H1 (cell line): ENCODE measurements at regions not wholly inside any gene's neighbourhood (a gene's known extent, or its start where the extent isn't known, plus 50 kb on each side); places are given as distances from the start of the nearest gene placed in this dataset.

Experiments used
- CTCF ChIA-PET: fragments of 300-600 bp; sonication (Branson Sonifier 250); formaldehyde crosslinking; loops from one replicate; lab custom pipeline; 2021; ENCODE audit not compliant: partially characterized antibody; lab: Charles Lee
- POLR2A ChIA-PET: fragments of 300-600 bp; sonication (Branson Sonifier 250); formaldehyde crosslinking; loops from one replicate; lab custom pipeline; 2021; ENCODE audit warnings: inconsistent platforms; ENCODE audit not compliant: partially characterized antibody; lab: Charles Lee
- DNase-seq, 2 experiments: peaks; one replicate each; pipeline versions ENCODE4 v3.0.0 to v3.0.0-alpha.2; 2010 to 2022; ENCODE audit warnings: low spot score in 2 of 2, low read depth in 1 of 2, mixed read lengths in 1 of 2
- FAIRE-seq: peaks from 2 replicates; lab custom pipeline; 2011; peaks lifted over from hg19 to GRCh38; lab: Jason Lieb, UNC
- H2AFZ ChIP-seq: 2 replicates; pipeline ENCODE4 v1.8.1; 2012; ENCODE audit warnings: low read length, inconsistent platforms
- H2AK5ac ChIP-seq: 2 replicates; pipeline ENCODE4 v1.6.1; 2013; ENCODE audit warnings: low read depth, low read length
- H2BK120ac ChIP-seq: replicated peaks from 2 replicates; pipeline ENCODE3; 2013; ENCODE audit warnings: low read depth, low read length, inconsistent platforms
- H2BK12ac ChIP-seq: 2 replicates; pipeline ENCODE4 v1.6.1; 2013; ENCODE audit warnings: low read depth, low read length
- H2BK15ac ChIP-seq: 2 replicates; pipeline ENCODE4 v1.6.1; 2013; ENCODE audit warnings: low read length
- H2BK20ac ChIP-seq: 2 replicates; pipeline ENCODE4 v1.6.1; 2013; ENCODE audit warnings: low read length
- H2BK5ac ChIP-seq: 2 replicates; pipeline ENCODE4 v1.6.1; 2013; ENCODE audit warnings: low read depth, low read length
- H3K14ac ChIP-seq: 2 replicates; pipeline ENCODE4 v1.6.1; 2013; ENCODE audit warnings: inconsistent platforms; ENCODE audit not compliant: insufficient read length
- H3K18ac ChIP-seq: 2 replicates; pipeline ENCODE4 v1.6.1; 2013; ENCODE audit warnings: low read length; ENCODE audit errors: extremely low read depth
- H3K23ac ChIP-seq: 2 replicates; pipeline ENCODE4 v1.6.1; 2013; ENCODE audit warnings: inconsistent platforms; ENCODE audit not compliant: insufficient read length
- H3K23me2 ChIP-seq: 2 replicates; pipeline ENCODE4 v1.6.1; 2013; ENCODE audit warnings: low read depth, low read length
- H3K27ac ChIP-seq: 2 replicates; pipeline ENCODE4 v1.6.1; 2011; ENCODE audit warnings: low read depth, low read length, inconsistent platforms
- H3K27me3 ChIP-seq, 4 experiments: replicated peaks in 1 of 4; 1 replicate in 1 of 4; 2 replicates in 3 of 4; pipeline versions ENCODE4 v1.6.1 to v1.8.1; 2011 to 2013; ENCODE audit warnings: low read length in 3 of 4, mild to moderate bottlenecking in 3 of 4, inconsistent platforms in 2 of 4, mixed read lengths in 2 of 4, moderate library complexity in 1 of 4; ENCODE audit not compliant: control insufficient read depth in 3 of 4, insufficient read depth in 3 of 4; ENCODE audit errors: extremely low read depth in 1 of 4
- H3K36me3 ChIP-seq, 4 experiments: 2 replicates each; pipeline versions ENCODE4 v1.6.1 to v1.8.1; 2011 to 2013; ENCODE audit warnings: mild to moderate bottlenecking in 4 of 4, low read length in 3 of 4, moderate library complexity in 2 of 4, control low read depth in 1 of 4, inconsistent platforms in 1 of 4; ENCODE audit not compliant: insufficient read depth in 4 of 4, control insufficient read depth in 2 of 4
- H3K4ac ChIP-seq: replicated peaks from 2 replicates; pipeline ENCODE3; 2013; ENCODE audit warnings: low read length, low read depth, mixed read lengths, inconsistent platforms; ENCODE audit not compliant: insufficient read length
- H3K4me1 ChIP-seq, 4 experiments: replicated peaks in 1 of 4; 1 replicate in 1 of 4; 2 replicates in 3 of 4; pipeline versions ENCODE4 v1.6.1 to v1.8.1; 2011 to 2013; ENCODE audit warnings: low read length in 3 of 4, inconsistent platforms in 2 of 4, mixed read lengths in 1 of 4; ENCODE audit not compliant: insufficient read depth in 4 of 4, control insufficient read depth in 3 of 4
- H3K4me2 ChIP-seq, 2 experiments: 2 replicates each; pipeline versions ENCODE4 v1.6.1 to v1.8.1; 2011 to 2013; ENCODE audit warnings: low read depth in 2 of 2, low read length in 2 of 2, control low read depth in 1 of 2, inconsistent platforms in 1 of 2, mild to moderate bottlenecking in 1 of 2; ENCODE audit not compliant: insufficient read depth in 1 of 2
- H3K4me3 ChIP-seq, 4 experiments: fragments of 200-600, 300-600 bp in 1 of 4; sonication (generic), shearing (Covaris generic), sonication (Bioruptor Twin) in 1 of 4; 2 replicates each; pipeline versions ENCODE4 v1.5.1 to v1.8.1; 2011 to 2016; ENCODE audit warnings: low read length in 4 of 4, low read depth in 3 of 4, control low read depth in 2 of 4, inconsistent platforms in 2 of 4, mild to moderate bottlenecking in 2 of 4, mixed read lengths in 1 of 4, moderate library complexity in 1 of 4; ENCODE audit not compliant: insufficient read depth in 2 of 4; ENCODE audit errors: extremely low read depth in 1 of 4
- H3K56ac ChIP-seq: replicated peaks from 2 replicates; pipeline ENCODE3; 2013; ENCODE audit warnings: low read depth, mild to moderate bottlenecking, mixed read lengths, low read length, inconsistent platforms; ENCODE audit not compliant: insufficient read length
- H3K79me1 ChIP-seq: 2 replicates; pipeline ENCODE4 v1.6.1; 2013; ENCODE audit warnings: low read depth, low read length, control low read depth
- H3K79me2 ChIP-seq, 2 experiments: 2 replicates each; pipeline versions ENCODE4 v1.6.1 to v1.8.1; 2012 to 2013; ENCODE audit warnings: low read length in 2 of 2, mild to moderate bottlenecking in 2 of 2, inconsistent platforms in 1 of 2; ENCODE audit not compliant: insufficient read depth in 2 of 2, control insufficient read depth in 1 of 2
- H3K9ac ChIP-seq, 4 experiments: replicated peaks in 1 of 4; 1 replicate in 1 of 4; 2 replicates in 3 of 4; pipeline versions ENCODE4 v1.6.1 to v1.8.1; 2011 to 2013; ENCODE audit warnings: low read depth in 3 of 4, low read length in 3 of 4, control low read depth in 2 of 4, mild to moderate bottlenecking in 2 of 4, moderate library complexity in 2 of 4, inconsistent platforms in 1 of 4; ENCODE audit errors: extremely low read depth in 1 of 4
- H3K9me3 ChIP-seq, 2 experiments: 2 replicates each; pipeline versions ENCODE4 v1.6.1 to v1.8.1; 2012 to 2013; ENCODE audit warnings: mild to moderate bottlenecking in 2 of 2, moderate library complexity in 2 of 2, control low read depth in 1 of 2, inconsistent platforms in 1 of 2, low read depth in 1 of 2, low read length in 1 of 2, mixed read lengths in 1 of 2; ENCODE audit not compliant: insufficient read depth in 2 of 2
- H4K20me1 ChIP-seq, 2 experiments: replicated peaks in 1 of 2; 2 replicates each; pipeline versions ENCODE3 to v1.8.1; 2011 to 2013; ENCODE audit warnings: inconsistent platforms in 2 of 2, low read length in 2 of 2, mild to moderate bottlenecking in 1 of 2; ENCODE audit not compliant: insufficient read depth in 2 of 2, control insufficient read depth in 1 of 2
- H4K5ac ChIP-seq: 2 replicates; pipeline ENCODE4 v1.6.1; 2013; ENCODE audit warnings: low read length, low read depth, mixed read lengths, inconsistent platforms; ENCODE audit not compliant: insufficient read length
- H4K8ac ChIP-seq: 2 replicates; pipeline ENCODE4 v1.8.0; 2013; ENCODE audit warnings: mild to moderate bottlenecking, moderate library complexity, low read length, inconsistent platforms; ENCODE audit not compliant: insufficient read depth; ENCODE audit errors: extremely low read depth
- H4K91ac ChIP-seq: replicated peaks from 2 replicates; pipeline ENCODE3; 2013; ENCODE audit warnings: low read length, mixed read lengths, inconsistent platforms; ENCODE audit not compliant: insufficient read length
- CBX8 ChIP-seq: fragments of 300-800, 300-1000 bp; sonication (generic); IDR thresholded peaks from 2 replicates; pipeline ENCODE4 v1.7.1; 2016; ENCODE audit warnings: low read depth, low read length, borderline replicate concordance
- CHD1 ChIP-seq: IDR thresholded peaks from 2 replicates; pipeline ENCODE4 v1.6.1; 2012; ENCODE audit warnings: low read depth, low read length, improper control_type of control experiment
- GTF2F1 ChIP-seq: IDR thresholded peaks from 2 replicates; pipeline ENCODE4 v1.6.1; 2012; ENCODE audit warnings: low read depth, low read length, improper control_type of control experiment, borderline replicate concordance
- KDM1A ChIP-seq: fragments of 200-600, 300-600 bp; sonication (generic); IDR thresholded peaks from 2 replicates; pipeline ENCODE4 v1.7.1; 2016; ENCODE audit warnings: mild to moderate bottlenecking, low read length, borderline replicate concordance
- KDM4A ChIP-seq: IDR thresholded peaks from one replicate; pipeline ENCODE4 v1.7.1; 2012; ENCODE audit warnings: low read depth, mild to moderate bottlenecking, moderate library complexity, low read length, inconsistent platforms; ENCODE audit not compliant: severe bottlenecking
- SAP30 ChIP-seq: fragments of 300-600 bp; sonication (generic); IDR thresholded peaks from 2 replicates; pipeline ENCODE4 v1.7.1; 2012; ENCODE audit warnings: low read length, moderate library complexity, mild to moderate bottlenecking, inconsistent platforms; ENCODE audit not compliant: insufficient read depth, insufficient replicate concordance
- SIN3A ChIP-seq, 2 experiments: IDR thresholded peaks in 1 of 2; conservative IDR thresholded peaks in 1 of 2; 2 replicates each; pipeline ENCODE4 v1.6.1; 2011 to 2012; ENCODE audit warnings: low read length in 2 of 2, improper control_type of control experiment in 1 of 2, low read depth in 1 of 2, mild to moderate bottlenecking in 1 of 2
- SP2 ChIP-seq: IDR thresholded peaks from 2 replicates; pipeline ENCODE4 v1.6.1; 2012; ENCODE audit warnings: mild to moderate bottlenecking, low read length, inconsistent platforms
- SP4 ChIP-seq: IDR thresholded peaks from 2 replicates; pipeline ENCODE4 v1.6.1; 2012; ENCODE audit warnings: low read length, inconsistent platforms
- SUZ12 ChIP-seq: fragments of 200-600 bp; sonication (generic); IDR thresholded peaks from 2 replicates; pipeline ENCODE4 v1.6.1; 2012; ENCODE audit warnings: mild to moderate bottlenecking, inconsistent platforms, low read length, moderate library complexity, mixed read lengths
- TBP ChIP-seq: IDR thresholded peaks from 2 replicates; pipeline ENCODE4 v1.6.1; 2011; ENCODE audit warnings: low read depth, low read length, improper control_type of control experiment
- TEAD4 ChIP-seq: IDR thresholded peaks from 2 replicates; pipeline ENCODE4 v1.6.1; 2012; ENCODE audit warnings: low read depth, low read length, inconsistent platforms, mixed read lengths
- WGBS, 2 experiments: shearing (Covaris generic) in 1 of 2; methylation state at CpG; one replicate each; pipeline versions ENCODE4 v1.1.6 to v1.1.7; 2013 to 2015; ENCODE audit warnings: low lambda C conversion rate in 2 of 2, mixed read lengths in 2 of 2, inconsistent platforms in 1 of 2, low coverage in 1 of 2, missing lambda C conversion rate in 1 of 2; ENCODE audit not compliant: insufficient replicate concordance in 2 of 2, insufficient coverage in 1 of 2, insufficient read length in 1 of 2; ENCODE audit errors: extremely low coverage in 1 of 2, missing lambda C conversion rate in 1 of 2; 5-methylcytosine and 5-hydroxymethylcytosine counted together

DNA sequence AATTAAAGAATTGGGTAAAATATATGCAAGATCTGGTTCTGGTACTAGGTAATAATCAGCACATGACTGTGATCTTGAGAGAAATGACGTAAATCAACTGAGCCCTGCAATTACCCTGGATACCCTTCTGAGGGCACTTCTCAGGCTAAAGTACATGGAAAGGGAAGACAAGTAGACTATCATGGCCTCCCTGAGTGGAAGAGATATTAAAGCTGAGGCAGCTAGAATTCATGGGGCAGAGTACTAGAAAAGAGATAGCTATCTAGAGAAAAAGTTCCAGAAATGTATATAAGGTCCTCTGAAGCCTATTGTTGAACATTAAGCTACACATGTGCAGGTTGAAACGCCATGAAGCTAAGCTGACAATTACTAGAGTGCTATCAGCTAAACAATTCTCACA lies 249.6 kb downstream of the NKX6-1 start:
- H3K9ac ChIP-seq = no peak overlapping the region
- no peak overlapping the region for H2AK5ac ChIP-seq
- H3K4me1 ChIP-seq = no peaks in the 10 kb centered on the region
- no peaks in the 10 kb centered on the region for H3K79me2 ChIP-seq
- H3K9me3 ChIP-seq = no peaks in the 10 kb centered on the region
- no peak overlapping the region for H3K4me2 ChIP-seq
- H4K20me1 ChIP-seq = no peaks in the 10 kb centered on the region
- H2BK5ac ChIP-seq = no peak overlapping the region
- POLR2A ChIA-PET = no interaction called here
- H3K4me3 ChIP-seq = no peak overlapping the region
- no peaks in the 10 kb centered on the region for H3K79me1 ChIP-seq
- CTCF ChIA-PET = interaction anchor here (1.0 to 1.8 kb wide), 3 partner anchors 9 to 202 kb away, joined by 3 to 7 read pairs (median 5); no protein-coding TSS in a partner anchor
- no peaks in the 10 kb centered on the region; a peak in 1 of 7 replicates for H3K27me3 ChIP-seq
- H3K56ac ChIP-seq = no peak overlapping the region
- no peak overlapping the region for H2BK15ac ChIP-seq
- no peak overlapping the region for H3K18ac ChIP-seq
- H3K14ac ChIP-seq = no peak overlapping the region
- H2BK20ac ChIP-seq = no peak overlapping the region
- no peak overlapping the region for H3K23ac ChIP-seq
- FAIRE-seq = no peak
- H4K5ac ChIP-seq = no peak overlapping the region
- H4K8ac ChIP-seq = no peak overlapping the region
- WGBS, 2 experiments = 98% methylated on average over 2 of the region's 2 CpGs; no CpG with 5 or more reads in 1 of the 2 experiments
- TF ChIP-seq SP4 (no peak), SIN3A (conservative IDR thresholded peaks at IDR 0.05 in 1 of 2, IDR thresholded peaks at IDR 0.05 in 1 of 2; ENCODE audit: low read depth in 1 of 2, low read length in 2 of 2) (no peak), SAP30 (no peak), CHD1 (no peak), KDM4A (no peak), SP2 (no peak), CBX8 (no peak), TEAD4 (no peak), SUZ12 (no peak), TBP (no peak), GTF2F1 (no peak), KDM1A (no peak)
- TF ChIP-seq, all 59 proteins: peak for 0
- no peak for DNase-seq
- Histone ChIP-seq H2BK120ac (no peak overlapping the region), H4K91ac (no peak overlapping the region), H3K23me2 (no peaks in the 10 kb centered on the region), H3K4ac (no peak overlapping the region), H3K27ac (no peak overlapping the region), H3K36me3 (no peaks in the 10 kb centered on the region), H2AFZ (no peak overlapping the region), H2BK12ac (no peak overlapping the region)
